GM12878 (cell line): ENCODE measurements at regions not wholly inside any gene's neighbourhood (a gene's known extent, or its start where the extent isn't known, plus 50 kb on each side); places are given as distances from the start of the nearest gene placed in this dataset.

Experiments
- ATF7 ChIP-seq: fragments of 450-650 bp; IDR thresholded peaks from 2 replicates; pipeline ENCODE4 v1.6.1; 2016; ENCODE audit warnings: low read depth, mild to moderate bottlenecking
- BCLAF1 ChIP-seq: fragments of 450-650 bp; IDR thresholded peaks from 2 replicates; pipeline ENCODE4 v1.6.1; 2017; ENCODE audit warnings: antibody characterized with exemption, mild to moderate bottlenecking, moderate library complexity
- CREB1 ChIP-seq: IDR thresholded peaks from 2 replicates; pipeline ENCODE4 v1.6.1; 2012; ENCODE audit warnings: low read depth, mild to moderate bottlenecking, inconsistent platforms
- EP300 ChIP-seq, 2 experiments: fragments of 150-350 bp in 1 of 2; IDR thresholded peaks; 2 replicates each; pipeline ENCODE4 v1.6.1; 2011 to 2012; ENCODE audit warnings: low read depth in 2 of 2, low read length in 2 of 2, borderline replicate concordance in 1 of 2, improper control_type of control experiment in 1 of 2, inconsistent platforms in 1 of 2; ENCODE audit not compliant: control insufficient read depth in 1 of 2
- MAX ChIP-seq: IDR thresholded peaks from 2 replicates; pipeline ENCODE4 v1.6.1; 2012; ENCODE audit warnings: low read depth, low read length, improper control_type of control experiment
- POLR2AphosphoS5 ChIP-seq: IDR thresholded peaks from 2 replicates; pipeline ENCODE4 v1.6.1; 2011; ENCODE audit warnings: mild to moderate bottlenecking, low read length, inconsistent platforms
- SKIL ChIP-seq: fragments of 450-650 bp; IDR thresholded peaks from 2 replicates; pipeline ENCODE4 v1.6.1; 2017; ENCODE audit warnings: mild to moderate bottlenecking, low read depth, inconsistent platforms; ENCODE audit not compliant: poor library complexity, severe bottlenecking

GRCh38 chr11:112565551-112565950 lies 304.9 kb upstream of the PLET1 start:
- TF ChIP-seq POLR2AphosphoS5 (no peak), EP300 (IDR thresholded peaks at IDR 0.05; ENCODE audit: borderline replicate concordance in 1 of 2, control insufficient read depth in 1 of 2, low read depth in 2 of 2, low read length in 2 of 2) (no peak), CREB1 (no peak), BCLAF1 (no peak), ATF7 (no peak), SKIL (no peak), MAX (no peak)
